NCI-H524 treated with DMSO at 0.1 percent for 48 hours (cell line): ENCODE measurements at regions not wholly inside any gene's neighbourhood (a gene's known extent, or its start where the extent isn't known, plus 50 kb on each side); places are given as distances from the start of the nearest gene placed in this dataset.

Source experiments
- DNase-seq: peaks from one replicate; lab custom pipeline; 2025; lab: John Stamatoyannopoulos, UW

DNA sequence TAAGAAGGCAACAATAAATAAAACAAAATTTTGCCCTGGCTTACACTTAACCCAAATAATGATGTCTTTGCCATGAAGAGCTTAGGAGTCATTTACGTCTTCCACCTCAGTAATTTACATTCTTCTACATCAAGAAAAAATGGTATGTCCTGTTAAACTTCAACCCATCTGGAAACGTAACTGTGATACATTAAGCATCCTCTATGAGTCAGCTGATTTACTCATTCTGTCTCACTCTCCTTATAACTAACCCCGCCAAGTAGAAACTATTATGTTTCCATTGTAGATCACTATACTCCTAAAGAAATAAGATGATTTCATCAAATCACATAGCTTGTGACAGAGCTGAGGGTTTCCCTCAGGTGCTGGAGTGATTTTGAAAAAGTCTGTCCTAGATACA, 330.7 kb downstream of the CDC14C start:
- DNase-seq: no peak

DNA sequence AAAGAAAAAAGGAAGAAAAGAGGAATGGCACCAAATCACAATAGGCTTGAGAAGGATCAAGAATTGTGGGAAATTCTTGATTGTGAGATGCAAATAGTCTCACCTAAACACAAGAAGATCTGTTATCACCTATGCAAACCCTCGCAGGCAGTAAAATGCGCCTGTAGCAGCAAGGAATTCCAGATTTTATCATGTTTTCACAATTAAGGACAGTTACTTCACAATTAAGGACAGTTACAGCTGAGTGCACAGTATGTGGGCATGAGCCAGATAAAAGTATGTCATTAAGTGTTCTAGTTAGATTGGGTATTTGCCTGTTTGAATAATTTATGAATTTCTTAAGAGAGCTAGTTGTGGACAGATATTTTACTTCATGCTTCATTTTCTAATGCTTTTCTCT, 336.2 kb downstream of the CDC14C start:
- no peak for DNase-seq

DNA sequence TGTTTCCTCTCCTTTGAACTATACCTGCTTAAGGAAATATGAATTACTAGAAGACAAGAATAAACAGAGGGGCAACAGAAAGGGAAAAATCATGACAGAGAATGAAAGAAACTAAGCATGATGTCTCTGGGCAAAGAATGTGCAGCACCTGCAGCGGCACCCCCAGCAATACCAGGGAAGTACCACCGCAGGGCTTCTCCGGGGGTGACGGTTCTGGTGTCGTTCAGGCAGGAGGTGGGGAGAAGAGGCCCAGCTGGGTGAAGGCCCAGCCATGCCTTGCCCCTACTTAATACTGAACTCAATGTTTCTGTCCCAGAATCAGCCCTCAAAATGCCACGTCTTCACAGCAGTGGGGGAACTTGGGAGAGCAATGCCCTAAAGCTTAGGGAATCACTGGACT, 337.6 kb downstream of the CDC14C start:
- no peak for DNase-seq

GRCh38 chr7:49264530-49264929, 340.2 kb downstream of the CDC14C start:
- DNase-seq: no peak

GRCh38 chr7:49273897-49274296, 349.6 kb downstream of the CDC14C start:
- no peak for DNase-seq

GRCh38 chr7:49279891-49280290, 355.5 kb downstream of the CDC14C start:
- DNase-seq: no peak

DNA sequence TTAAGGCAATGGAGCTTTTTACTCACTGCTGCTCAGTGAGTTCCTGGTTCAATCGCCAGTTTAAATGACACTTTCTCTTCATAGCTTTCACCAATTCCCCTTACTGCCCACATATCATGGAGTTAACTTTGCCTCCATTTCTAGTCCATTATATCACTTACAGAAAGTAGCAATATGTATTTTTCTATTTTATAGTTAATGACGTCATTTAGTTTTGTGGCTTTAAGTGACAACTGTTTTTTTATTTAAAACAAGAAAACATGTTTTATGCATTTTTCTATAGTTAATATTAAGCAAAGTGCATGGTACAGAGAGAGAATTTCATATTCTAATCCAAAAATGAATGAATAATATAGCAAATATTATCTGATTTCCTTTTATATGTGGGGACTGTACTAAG, 363.3 kb downstream of the CDC14C start:
- DNase-seq: no peak

- no peak for DNase-seq
Observed at GRCh38 chr7:49294611-49295010, 370.3 kb downstream of the CDC14C start.

DNA sequence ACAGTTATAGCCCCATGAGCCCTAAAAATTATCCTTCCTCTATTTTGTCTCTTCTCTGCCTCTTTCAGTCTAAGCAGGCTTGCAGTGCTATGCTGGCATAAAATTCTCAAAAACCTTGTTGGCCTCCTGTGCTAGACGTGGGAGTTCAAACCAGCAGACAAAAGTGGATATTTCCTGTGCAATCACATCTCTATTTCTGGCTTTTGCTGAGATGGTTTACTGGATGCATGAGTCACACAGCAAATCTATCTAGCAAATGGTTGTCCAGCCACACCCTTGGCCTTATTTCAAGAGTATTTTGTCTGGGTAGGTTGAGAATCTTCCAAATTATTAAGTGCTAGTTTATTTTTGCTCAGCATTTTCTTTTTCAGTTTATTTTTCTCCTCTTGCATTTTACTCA, 370.8 kb downstream of the CDC14C start:
- DNase-seq: no peak

- DNase-seq: no peak
Observed at GRCh38 chr7:49297958-49298357, 373.6 kb downstream of the CDC14C start.

- no peak for DNase-seq
Observed at GRCh38 chr7:49308787-49309186, 384.4 kb downstream of the CDC14C start.

- no peak for DNase-seq
Observed at GRCh38 chr7:49320083-49320482, 395.7 kb downstream of the CDC14C start.

DNA sequence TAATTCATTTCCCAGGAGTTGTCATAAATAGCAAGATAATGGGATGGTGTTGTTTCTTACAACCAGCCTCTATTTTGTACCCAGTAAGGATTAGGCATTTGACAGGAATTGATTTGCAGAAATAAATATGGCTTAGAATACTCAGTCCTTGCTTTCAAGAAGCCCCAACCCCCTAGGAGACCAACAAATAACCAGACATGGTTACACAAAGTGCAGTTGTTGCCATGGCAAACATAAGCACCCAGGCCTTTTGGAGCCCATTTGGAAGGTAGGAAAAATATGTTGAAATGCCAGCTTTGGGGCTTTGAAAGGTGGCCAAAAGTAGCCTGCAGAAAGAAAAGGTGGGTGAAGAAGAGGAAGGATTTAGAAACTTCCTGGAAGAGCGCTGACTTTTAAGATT, 397.5 kb downstream of the CDC14C start:
- DNase-seq: no peak

- no peak for DNase-seq
Observed at GRCh38 chr7:49322476-49322875, 398.1 kb downstream of the CDC14C start.

- no peak for DNase-seq
Observed at GRCh38 chr7:49324040-49324439, 399.7 kb downstream of the CDC14C start.

- no peak for DNase-seq
Observed at GRCh38 chr7:49324707-49325106, 400.4 kb downstream of the CDC14C start.

GRCh38 chr7:49325571-49325970, 401.2 kb downstream of the CDC14C start:
- no peak for DNase-seq

GRCh38 chr7:49327155-49327554, 402.8 kb downstream of the CDC14C start:
- no peak for DNase-seq

- no peak for DNase-seq
Observed at GRCh38 chr7:49333180-49333881, 409.0 kb downstream of the CDC14C start.

DNA sequence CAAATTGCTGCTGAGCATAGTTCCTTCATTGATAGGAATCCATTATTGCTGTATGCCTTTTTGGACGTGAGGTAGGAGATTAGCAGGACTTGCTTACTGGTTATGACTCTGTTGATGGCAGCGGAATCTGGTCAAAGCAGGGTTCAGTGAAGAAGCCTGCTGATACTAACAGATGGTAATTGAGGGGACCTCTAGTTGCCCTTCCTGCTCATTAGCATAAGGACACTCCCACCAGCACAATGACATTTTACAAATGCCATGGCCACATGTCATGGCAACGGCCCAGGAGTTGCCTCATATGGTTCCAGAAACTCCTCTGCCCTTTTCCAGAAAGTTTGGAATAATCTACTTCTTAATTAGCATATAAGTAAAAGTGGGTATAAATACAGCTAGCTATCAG, 417.5 kb downstream of the CDC14C start:
- DNase-seq: no peak

DNA sequence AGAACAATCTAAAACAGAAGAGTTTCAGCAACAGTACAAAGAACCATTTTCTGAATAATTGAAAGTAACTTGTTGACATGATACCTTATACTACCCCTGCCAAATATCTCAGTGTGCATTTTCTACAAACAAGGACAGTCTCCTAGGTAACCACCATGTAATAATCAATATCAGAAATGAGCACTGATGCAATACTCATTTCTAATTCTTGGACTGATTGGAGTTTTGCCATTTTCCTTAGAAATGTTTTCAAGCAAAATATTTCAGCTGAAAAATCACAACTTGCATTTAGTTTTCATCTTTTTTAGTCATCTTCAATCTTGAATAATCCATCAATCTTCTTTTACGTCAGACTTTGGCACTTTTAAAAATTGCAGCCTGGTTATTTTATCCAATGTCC, 420.2 kb downstream of the CDC14C start:
- DNase-seq: no peak

- no peak for DNase-seq
Observed at GRCh38 chr7:49346195-49346899, 422.0 kb downstream of the CDC14C start.

- DNase-seq: no peak
Observed at GRCh38 chr7:49367072-49367471, 406.4 kb upstream of the VWC2 start.

GRCh38 chr7:49371771-49372170, 401.7 kb upstream of the VWC2 start:
- DNase-seq: no peak
